ENCODE measurements at regions not wholly inside any gene's neighbourhood (a gene's known extent, or its start where the extent isn't known, plus 50 kb on each side); places are given as distances from the start of the nearest gene placed in this dataset.
"Not testable (repeated sequence)": the region's sequence is repeated elsewhere in the genome, so short reads cannot be mapped to it uniquely, and the experiment has no call there.

- H3K27ac Mint-ChIP-seq: no peak overlapping the region
- H3K4me2 ChIP-seq: no peak overlapping the region
- H3K4me1 ChIP-seq (ENCODE audit: insufficient read depth): peaks cover 2% of the 10 kb centered on the region; the same call in 1 of the 2 replicates
- peaks cover 5% of the 10 kb centered on the region; the same call in 2 of the 3 replicates for H3K4me1 Mint-ChIP-seq
- peaks cover 12% of the 10 kb centered on the region for H3K9me3 Mint-ChIP-seq
- H3F3A ChIP-seq (replicated peaks; ENCODE audit: low read depth): no peaks in the 10 kb centered on the region
- H3K4me3 Mint-ChIP-seq: no peak overlapping the region
- peaks cover 7% of the 10 kb centered on the region; the same call in 1 of the 2 replicates for H3K9me2 ChIP-seq (ENCODE audit: insufficient read depth)
- H2AFZ ChIP-seq: no peak overlapping the region
- no peak overlapping the region for H3K27ac ChIP-seq (ENCODE audit: low read depth)
- H3K36me3 ChIP-seq (ENCODE audit: insufficient read depth): no peaks in the 10 kb centered on the region
- H3K4me3 ChIP-seq: no peak overlapping the region
- no peak for ATAC-seq
- no peaks in the 10 kb centered on the region for H3K79me2 ChIP-seq (replicated peaks; ENCODE audit: insufficient read depth)
- peaks cover 2% of the 10 kb centered on the region for H3K27me3 Mint-ChIP-seq (ENCODE audit: insufficient read depth, low read depth, poor library complexity)
- no peak for DNase-seq (ENCODE audit: low spot score)
- H3K27me3 ChIP-seq (ENCODE audit: insufficient read depth): no peaks in the 10 kb centered on the region
- no peaks in the 10 kb centered on the region for H4K20me1 ChIP-seq (replicated peaks; ENCODE audit: insufficient read depth)
- TF ChIP-seq REST (IDR thresholded peaks at IDR 0.05; ENCODE audit: unreplicated experiment) (no peak), CTCF (conservative IDR thresholded peaks at IDR 0.05; ENCODE audit: low read depth in 2 of 2) (no peak), CREB1 (CRISPR knock-in tag; IDR thresholded peaks at IDR 0.05; ENCODE audit: low read depth) (no peak), NANOG (IDR thresholded peaks at IDR 0.05; ENCODE audit: borderline replicate concordance) (no peak), STAT1 (IDR thresholded peaks at IDR 0.05; ENCODE audit: unreplicated experiment) (no peak), ETS1 (IDR thresholded peaks at IDR 0.05) (no peak), ZNF114 (CRISPR knock-in tag; IDR thresholded peaks at IDR 0.05) (no peak), ZNF331 (CRISPR knock-in tag; IDR thresholded peaks at IDR 0.05; ENCODE audit: low read depth) (no peak), POLR2AphosphoS5 (IDR thresholded peaks at IDR 0.05; ENCODE audit: low read depth) (no peak), JUNB (IDR thresholded peaks at IDR 0.05; ENCODE audit: unreplicated experiment) (no peak)
- H3K36me3 Mint-ChIP-seq (ENCODE audit: low read depth): peaks cover 6% of the 10 kb centered on the region; the same call in 2 of the 3 replicates
These were observed 493.0 kb upstream of the PLXNA2 start for GRCh38 chr1:208737161-208737560.

GRCh38 chr1:208737922-208738321, 493.7 kb upstream of the PLXNA2 start:
- no peaks in the 10 kb centered on the region for H3K79me2 ChIP-seq (replicated peaks; ENCODE audit: insufficient read depth)
- DNase-seq (ENCODE audit: low spot score): peak; percentile 5
- ATAC-seq: no peak
- no peaks in the 10 kb centered on the region for H3K4me1 ChIP-seq (ENCODE audit: insufficient read depth)
- no peaks in the 10 kb centered on the region for H3K4me1 Mint-ChIP-seq
- H3K36me3 Mint-ChIP-seq (ENCODE audit: low read depth): peaks cover 6% of the 10 kb centered on the region; the same call in 2 of the 3 replicates
- H3K4me3 Mint-ChIP-seq: no peak overlapping the region
- H3K27ac Mint-ChIP-seq: no peak overlapping the region
- H3K4me3 ChIP-seq: no peak overlapping the region
- H2AFZ ChIP-seq: no peak overlapping the region; the same call in 1 of the 2 replicates
- H3K27me3 ChIP-seq (ENCODE audit: insufficient read depth): no peaks in the 10 kb centered on the region
- H3K27ac ChIP-seq (ENCODE audit: low read depth): no peak overlapping the region
- no peaks in the 10 kb centered on the region for H3K36me3 ChIP-seq (ENCODE audit: insufficient read depth)
- peaks cover 12% of the 10 kb centered on the region for H3K9me3 Mint-ChIP-seq
- no peaks in the 10 kb centered on the region for H3F3A ChIP-seq (replicated peaks; ENCODE audit: low read depth)
- peak; percentile 18 to 52; a peak in 3 of 4 replicates for TF ChIP-seq CTCF (conservative IDR thresholded peaks at IDR 0.05; ENCODE audit: low read depth in 2 of 2)
- TF ChIP-seq JUNB (IDR thresholded peaks at IDR 0.05; ENCODE audit: unreplicated experiment): no peak
- peaks cover 2% of the 10 kb centered on the region for H3K27me3 Mint-ChIP-seq (ENCODE audit: insufficient read depth, low read depth, poor library complexity)
- no peak overlapping the region for H3K4me2 ChIP-seq
- H3K9me2 ChIP-seq (ENCODE audit: insufficient read depth): peaks cover 7% of the 10 kb centered on the region; the same call in 1 of the 2 replicates
- H4K20me1 ChIP-seq (replicated peaks; ENCODE audit: insufficient read depth): no peaks in the 10 kb centered on the region

GRCh38 chr1:208739636-208740035, 495.5 kb upstream of the PLXNA2 start:
- not testable (repeated sequence) for H4K20me1 ChIP-seq (replicated peaks; ENCODE audit: insufficient read depth); H3K4me1 ChIP-seq (ENCODE audit: insufficient read depth); H3K4me3 Mint-ChIP-seq; H3K27me3 ChIP-seq (ENCODE audit: insufficient read depth); H3K4me3 ChIP-seq; H3K36me3 ChIP-seq (ENCODE audit: insufficient read depth); DNase-seq (ENCODE audit: low spot score); H3K4me1 Mint-ChIP-seq; ATAC-seq; H3K36me3 Mint-ChIP-seq (ENCODE audit: low read depth); H3K27ac ChIP-seq (ENCODE audit: low read depth); H3F3A ChIP-seq (replicated peaks; ENCODE audit: low read depth); H3K4me2 ChIP-seq; H3K27me3 Mint-ChIP-seq (ENCODE audit: insufficient read depth, low read depth, poor library complexity); H3K9me2 ChIP-seq (ENCODE audit: insufficient read depth); H2AFZ ChIP-seq; H3K27ac Mint-ChIP-seq; H3K79me2 ChIP-seq (replicated peaks; ENCODE audit: insufficient read depth)
- H3K9me3 Mint-ChIP-seq: peaks cover 12% of the 10 kb centered on the region

Measured in GM23338 (cell line).